DMS 273 (cell line): ENCODE measurements at regions not wholly inside any gene's neighbourhood (a gene's known extent, or its start where the extent isn't known, plus 50 kb on each side); places are given as distances from the start of the nearest gene placed in this dataset.

Experiments used
- DNase-seq: peaks from one replicate; lab custom pipeline; 2025; ENCODE audit not compliant: unreplicated experiment; lab: John Stamatoyannopoulos, UW

GRCh38 chr2:238558456-238559099 is 131.9 kb downstream of the ASB1 start:
- DNase-seq = no peak

- no peak for DNase-seq
Measured at GRCh38 chr2:238560234-238560633, 133.5 kb downstream of the ASB1 start.

GRCh38 chr2:238561230-238561629 is 134.5 kb downstream of the ASB1 start:
- no peak for DNase-seq

GRCh38 chr2:238562446-238562845 is 135.7 kb downstream of the ASB1 start:
- no peak for DNase-seq

GRCh38 chr2:238563551-238563950 is 136.8 kb downstream of the ASB1 start:
- no peak for DNase-seq

GRCh38 chr2:238564286-238564920 is 137.7 kb downstream of the ASB1 start:
- DNase-seq = no peak

- DNase-seq = no peak
Measured at GRCh38 chr2:238565031-238565430, 138.3 kb downstream of the ASB1 start.

GRCh38 chr2:238566001-238566645 is 139.4 kb downstream of the ASB1 start:
- no peak for DNase-seq

- DNase-seq = no peak
Measured at GRCh38 chr2:238567067-238567855, 140.5 kb downstream of the ASB1 start.

GRCh38 chr2:238567996-238568395 is 141.3 kb downstream of the ASB1 start:
- no peak for DNase-seq

GRCh38 chr2:238568455-238569440 is 142.0 kb downstream of the ASB1 start:
- DNase-seq = no peak

GRCh38 chr2:238569507-238570195 is 142.9 kb downstream of the ASB1 start:
- DNase-seq = no peak

- no peak for DNase-seq
Measured at GRCh38 chr2:238570391-238570790, 143.7 kb downstream of the ASB1 start.

- DNase-seq = no peak
Measured at GRCh38 chr2:238570926-238571325, 144.2 kb downstream of the ASB1 start.

- DNase-seq = no peak
Measured at GRCh38 chr2:238571661-238572372, 145.1 kb downstream of the ASB1 start.

GRCh38 chr2:238573065-238573778 is 146.5 kb downstream of the ASB1 start:
- DNase-seq = peak; percentile 41

GRCh38 chr2:238573916-238574315 is 147.2 kb downstream of the ASB1 start:
- DNase-seq = peak; percentile 25

- DNase-seq = no peak
Measured at GRCh38 chr2:238574490-238575271, 148.0 kb downstream of the ASB1 start.
